ENCODE measurements at regions not wholly inside any gene's neighbourhood (a gene's known extent, or its start where the extent isn't known, plus 50 kb on each side); places are given as distances from the start of the nearest gene placed in this dataset.

GRCh38 chrX:128816919-128817318 is 706.4 kb downstream of the SMARCA1 start:
- TF ChIP-seq POLR2A (IDR thresholded peaks at IDR 0.05): no peak
- TF ChIP-seq, protein P1, sequence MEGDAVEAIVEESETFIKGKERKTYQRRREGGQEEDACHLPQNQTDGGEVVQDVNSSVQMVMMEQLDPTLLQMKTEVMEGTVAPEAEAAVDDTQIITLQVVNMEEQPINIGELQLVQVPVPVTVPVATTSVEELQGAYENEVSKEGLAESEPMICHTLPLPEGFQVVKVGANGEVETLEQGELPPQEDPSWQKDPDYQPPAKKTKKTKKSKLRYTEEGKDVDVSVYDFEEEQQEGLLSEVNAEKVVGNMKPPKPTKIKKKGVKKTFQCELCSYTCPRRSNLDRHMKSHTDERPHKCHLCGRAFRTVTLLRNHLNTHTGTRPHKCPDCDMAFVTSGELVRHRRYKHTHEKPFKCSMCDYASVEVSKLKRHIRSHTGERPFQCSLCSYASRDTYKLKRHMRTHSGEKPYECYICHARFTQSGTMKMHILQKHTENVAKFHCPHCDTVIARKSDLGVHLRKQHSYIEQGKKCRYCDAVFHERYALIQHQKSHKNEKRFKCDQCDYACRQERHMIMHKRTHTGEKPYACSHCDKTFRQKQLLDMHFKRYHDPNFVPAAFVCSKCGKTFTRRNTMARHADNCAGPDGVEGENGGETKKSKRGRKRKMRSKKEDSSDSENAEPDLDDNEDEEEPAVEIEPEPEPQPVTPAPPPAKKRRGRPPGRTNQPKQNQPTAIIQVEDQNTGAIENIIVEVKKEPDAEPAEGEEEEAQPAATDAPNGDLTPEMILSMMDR (IDR thresholded peaks at IDR 0.05 in 4 of 5, conservative IDR thresholded peaks at IDR 0.05 in 1 of 5): no peak
